D341Med (cell line): ENCODE measurements at regions not wholly inside any gene's neighbourhood (a gene's known extent, or its start where the extent isn't known, plus 50 kb on each side); places are given as distances from the start of the nearest gene placed in this dataset.
"Not testable (repeated sequence)": the region's sequence is repeated elsewhere in the genome, so short reads cannot be mapped to it uniquely, and the experiment has no call there.

Experiments
- DNase-seq: peaks from one replicate; pipeline ENCODE4 v3.0.0; 2012; ENCODE audit warnings: low spot score

DNA sequence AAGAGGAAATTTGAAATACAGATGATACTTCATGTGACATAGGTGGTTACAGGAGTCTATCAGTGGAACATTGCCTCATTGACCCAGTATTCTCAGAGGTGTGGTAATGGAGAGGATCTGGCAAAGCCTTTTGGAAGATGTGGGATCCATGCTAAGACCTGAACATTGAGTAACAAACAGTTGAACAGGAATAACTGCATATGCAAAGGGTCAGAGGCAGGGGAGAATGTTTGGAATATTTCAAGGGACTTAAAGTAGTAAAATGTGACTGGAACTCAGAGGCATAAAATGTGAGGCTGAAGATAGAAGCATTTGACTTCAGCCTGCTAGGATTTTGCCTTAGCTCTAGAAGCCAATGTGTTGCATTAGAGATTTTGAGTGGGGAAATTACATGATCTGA is 300.2 kb upstream of the ETAA1 start:
- DNase-seq: no peak

- DNase-seq: no peak
Observed at GRCh38 chr2:67103157-67103556, 294.0 kb upstream of the ETAA1 start.

DNA sequence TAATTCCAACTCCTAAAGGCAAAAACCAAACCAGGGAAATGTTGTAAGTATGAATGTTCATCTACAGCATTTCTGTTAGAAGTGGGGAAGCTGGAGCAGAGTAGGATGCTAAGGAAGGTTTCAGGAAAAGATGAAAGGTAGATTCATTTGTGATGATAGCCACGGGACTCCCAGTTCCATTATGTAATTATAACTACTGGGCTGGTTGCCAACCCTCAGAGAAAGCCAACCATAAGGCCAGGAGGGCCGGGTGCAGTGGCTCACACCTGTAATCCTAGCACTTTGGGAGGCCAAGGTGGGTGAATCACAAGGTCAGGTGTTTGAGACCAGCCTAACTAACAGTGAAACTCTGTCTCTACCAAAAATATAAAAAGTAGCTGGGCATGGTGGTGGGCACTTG is 288.9 kb upstream of the ETAA1 start:
- no peak for DNase-seq

DNA sequence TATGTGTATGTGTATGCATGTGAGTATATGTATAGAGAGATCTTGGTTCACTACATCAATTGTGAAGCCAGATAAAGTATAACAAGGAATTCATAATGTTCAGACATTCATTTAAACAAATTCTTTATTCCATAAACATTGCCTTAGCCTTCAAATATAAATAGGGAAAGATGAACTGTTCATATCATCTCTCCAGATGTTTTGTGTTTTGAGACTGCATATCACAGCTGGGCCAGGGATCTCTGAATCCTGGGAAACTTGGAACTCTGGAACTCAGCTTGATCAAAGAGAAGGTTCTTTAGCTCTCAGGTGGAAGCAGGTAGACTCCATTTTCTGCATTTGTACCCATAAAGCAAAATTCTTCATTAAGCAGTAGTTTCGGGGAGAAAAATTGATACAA is 272.6 kb upstream of the ETAA1 start:
- no peak for DNase-seq

- no peak for DNase-seq
Observed at GRCh38 chr2:67130531-67131256, 266.4 kb upstream of the ETAA1 start.

GRCh38 chr2:67131257-67131609 is 265.9 kb upstream of the ETAA1 start:
- DNase-seq: no peak

DNA sequence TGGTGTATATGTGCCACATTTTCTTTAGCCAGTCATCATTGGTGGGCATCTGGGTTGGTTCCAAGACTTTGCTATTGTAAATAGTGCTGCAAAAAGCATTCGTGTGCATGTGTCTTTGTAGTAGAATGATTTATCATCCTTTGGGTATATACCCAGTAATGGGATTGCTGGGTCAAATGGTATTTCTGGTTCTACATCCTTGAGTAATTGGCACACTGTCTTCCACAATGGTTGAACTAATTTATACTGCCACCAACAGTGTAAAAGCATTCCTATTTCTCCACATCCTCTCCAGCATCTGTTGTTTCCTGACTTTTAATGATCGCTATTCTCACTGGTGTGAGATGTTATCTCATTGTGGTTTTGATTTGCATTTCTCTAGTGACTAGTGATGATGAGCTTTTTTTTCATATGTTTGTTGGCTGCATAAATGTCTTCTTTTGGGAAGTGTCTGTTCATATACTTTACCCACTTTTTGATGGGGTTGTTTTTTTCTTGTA is 264.6 kb upstream of the ETAA1 start:
- DNase-seq: not testable (repeated sequence)

- DNase-seq: no peak
Observed at GRCh38 chr2:67135208-67135607, 261.9 kb upstream of the ETAA1 start.

DNA sequence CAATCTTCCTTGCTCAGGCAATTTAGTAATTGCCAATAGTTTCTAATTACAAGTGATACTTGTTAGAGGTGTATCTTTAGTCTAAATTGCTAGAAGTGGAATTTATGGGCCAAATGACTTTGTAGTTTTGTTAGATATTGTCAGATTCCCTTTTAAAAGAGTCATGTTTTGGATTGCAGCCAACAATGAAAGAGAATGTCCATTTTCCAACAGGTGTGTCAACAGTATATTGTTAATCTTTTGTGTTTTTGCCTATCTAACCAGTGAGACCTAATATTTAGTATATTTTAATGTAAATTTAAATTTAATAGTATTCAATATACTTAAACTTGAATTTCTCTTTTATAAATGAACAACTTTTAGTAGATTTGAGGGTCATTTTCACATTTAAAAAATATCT is 259.4 kb upstream of the ETAA1 start:
- no peak for DNase-seq

- no peak for DNase-seq
Observed at GRCh38 chr2:67142071-67142470, 255.1 kb upstream of the ETAA1 start.

- DNase-seq: no peak
Observed at GRCh38 chr2:67142741-67143140, 254.4 kb upstream of the ETAA1 start.

DNA sequence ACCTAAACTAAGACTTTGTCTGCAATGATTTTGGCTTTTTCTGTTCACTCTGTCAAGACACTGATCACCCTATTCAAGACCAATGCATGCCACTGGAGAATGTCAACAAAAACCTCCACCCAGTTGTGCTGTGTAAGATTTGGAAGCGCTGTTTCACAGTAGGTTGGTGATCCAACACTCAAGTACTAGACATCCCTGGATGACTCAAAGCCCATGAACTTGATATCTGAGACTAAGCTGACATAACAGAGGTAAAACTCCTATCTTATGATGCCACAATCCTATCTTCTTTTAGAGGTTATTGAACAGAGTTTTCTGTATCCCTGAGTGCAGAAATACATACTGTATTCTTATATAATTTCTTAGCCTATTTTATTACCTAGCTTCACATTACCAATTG is 251.3 kb upstream of the ETAA1 start:
- no peak for DNase-seq

- no peak for DNase-seq
Observed at GRCh38 chr2:67156796-67157195, 240.3 kb upstream of the ETAA1 start.

DNA sequence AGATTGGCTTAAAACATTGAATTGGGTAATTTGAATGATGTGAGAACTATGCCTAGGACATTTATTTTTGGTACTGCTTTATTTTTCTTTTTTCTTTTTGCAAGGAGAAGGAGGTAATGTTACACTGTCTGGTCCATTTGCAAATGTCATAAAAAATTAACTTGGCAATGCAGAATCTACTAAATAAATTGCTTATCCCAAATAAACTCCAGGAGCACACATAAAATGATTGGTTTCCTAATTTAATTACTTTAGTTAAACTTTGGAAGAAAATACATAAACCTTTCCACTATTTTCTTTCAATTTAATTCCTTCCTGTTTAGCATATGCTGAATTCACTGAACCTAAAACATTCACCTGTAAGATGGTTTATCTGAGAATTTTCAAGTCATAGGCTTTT is 238.4 kb upstream of the ETAA1 start:
- DNase-seq: no peak

- no peak for DNase-seq
Observed at GRCh38 chr2:67159929-67160328, 237.2 kb upstream of the ETAA1 start.

DNA sequence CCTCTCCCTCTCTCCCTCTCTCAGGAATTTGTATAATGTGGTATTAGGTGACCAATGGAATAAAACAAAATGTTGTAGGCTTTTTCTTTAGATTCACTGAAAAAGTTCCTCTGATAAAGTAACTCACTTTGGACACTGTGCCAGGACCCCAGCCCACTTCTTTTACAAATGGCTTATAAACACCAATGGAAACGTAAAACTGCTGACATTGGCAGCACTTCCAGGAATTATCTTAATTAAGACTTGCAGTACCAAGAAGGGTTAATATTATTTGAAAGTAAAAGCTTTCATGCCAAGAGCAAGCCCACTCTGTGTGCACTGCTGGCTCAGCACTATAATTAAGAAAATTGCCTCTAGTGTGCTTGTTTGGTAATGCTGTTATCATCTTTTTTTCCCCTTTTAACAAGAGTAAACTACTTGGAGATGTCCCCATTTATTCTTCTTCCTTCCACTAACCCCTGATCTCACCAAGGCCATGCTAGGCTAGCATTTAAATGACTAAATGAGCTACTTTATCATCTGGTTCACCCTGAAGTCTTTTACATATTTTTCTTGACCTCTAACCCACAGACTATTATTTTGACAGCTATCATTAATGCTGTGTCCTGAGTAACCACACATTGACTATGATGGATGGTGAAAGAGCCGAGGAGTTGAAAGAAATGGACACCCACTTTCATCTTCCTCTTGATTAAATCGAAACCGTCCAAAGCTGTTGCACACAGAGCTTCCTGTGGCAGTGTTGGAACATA is 232.2 kb upstream of the ETAA1 start:
- no peak for DNase-seq

DNA sequence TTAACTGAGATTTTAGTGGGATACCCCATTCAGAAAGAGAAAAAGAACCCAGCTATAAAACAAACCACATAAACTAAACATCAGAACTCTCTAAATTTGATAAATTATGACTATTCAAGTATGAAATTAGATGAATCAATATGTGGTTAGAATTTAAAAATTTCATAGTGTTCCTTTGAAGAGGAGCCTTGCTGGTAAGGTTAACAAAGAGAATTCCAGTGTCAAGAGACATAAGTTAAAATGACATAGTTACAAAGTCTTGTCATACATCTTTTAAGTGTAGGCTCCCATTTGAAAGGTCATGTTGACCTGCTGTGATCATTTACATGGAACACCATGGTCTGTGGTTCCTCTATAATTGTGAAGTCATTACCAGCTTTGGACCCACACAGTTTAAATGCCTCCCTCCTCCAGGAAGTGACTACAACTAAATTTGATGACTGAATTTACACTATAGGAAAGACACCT is 231.6 kb upstream of the ETAA1 start:
- DNase-seq: no peak

- not testable (repeated sequence) for DNase-seq
Observed at GRCh38 chr2:67166511-67166910, 230.6 kb upstream of the ETAA1 start.

GRCh38 chr2:67169417-67170140 is 227.6 kb upstream of the ETAA1 start:
- no peak for DNase-seq

DNA sequence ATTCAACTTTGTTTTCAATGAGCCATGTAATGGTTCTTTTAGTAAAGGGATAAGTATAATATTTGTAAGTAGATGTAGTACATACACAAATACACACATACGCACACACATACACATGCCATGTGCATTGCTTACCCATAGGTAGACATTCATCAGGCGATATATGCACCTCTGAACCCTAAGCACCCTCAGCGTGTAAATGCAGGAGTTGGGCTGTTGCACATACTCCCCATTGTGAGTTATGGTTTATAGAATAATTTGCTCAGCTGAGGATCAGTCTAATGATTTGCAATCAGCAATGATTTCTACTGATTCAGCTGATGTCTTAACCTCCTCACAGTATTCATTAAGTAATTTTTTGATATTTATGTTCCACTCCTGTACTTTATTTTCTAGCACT is 217.6 kb upstream of the ETAA1 start:
- DNase-seq: no peak

DNA sequence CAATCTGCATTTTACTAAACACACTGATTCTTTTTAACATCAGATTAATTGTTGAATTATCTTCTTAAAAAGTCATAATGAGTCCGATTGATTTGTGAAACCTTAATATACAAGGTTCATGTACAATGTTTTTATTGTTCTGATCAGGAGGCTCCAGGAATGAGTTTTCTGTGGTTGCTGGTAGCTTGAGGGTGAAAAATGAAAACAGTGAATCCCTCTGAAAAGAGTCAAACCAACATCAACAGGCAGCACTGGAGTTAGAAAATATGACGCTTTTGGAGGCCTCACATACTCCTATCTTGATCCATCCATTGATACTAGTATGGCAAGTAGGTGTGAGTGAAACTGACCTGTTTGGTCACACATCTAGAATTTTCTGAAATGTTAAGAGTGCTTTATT is 216.3 kb upstream of the ETAA1 start:
- no peak for DNase-seq

DNA sequence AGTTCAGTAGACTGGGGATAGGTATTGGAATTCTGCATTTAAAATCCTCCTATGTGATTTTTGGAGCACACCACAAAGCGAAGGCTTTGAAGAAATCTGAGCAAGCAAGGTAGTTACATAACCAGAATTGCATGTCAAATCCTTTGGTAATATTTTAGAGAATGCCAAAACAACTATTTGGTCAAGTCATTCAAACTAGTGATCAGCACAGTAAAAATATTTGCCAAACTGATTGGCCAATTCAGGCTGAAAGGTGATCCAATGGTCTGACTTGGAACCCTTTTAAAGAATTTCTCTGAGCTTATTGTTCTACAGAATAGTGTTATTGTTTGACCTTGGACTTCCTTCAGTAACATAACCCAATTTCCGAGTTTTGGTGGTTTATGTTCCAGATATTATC is 214.2 kb upstream of the ETAA1 start:
- DNase-seq: no peak

GRCh38 chr2:67186326-67186725 is 210.8 kb upstream of the ETAA1 start:
- DNase-seq: no peak
